Endodermal cell (in vitro differentiated cells): ENCODE measurements at regions not wholly inside any gene's neighbourhood (a gene's known extent, or its start where the extent isn't known, plus 50 kb on each side); places are given as distances from the start of the nearest gene placed in this dataset.

Source experiments
- DNase-seq: peaks from one replicate; pipeline ENCODE4 v3.0.0-alpha.2; 2017
- H3K27ac ChIP-seq: 2 replicates; pipeline ENCODE4 v1.5.1; 2013; ENCODE audit warnings: mild to moderate bottlenecking, low read depth, low read length, moderate library complexity
- H3K27me3 ChIP-seq: 2 replicates; pipeline ENCODE4 v1.6.1; 2013; ENCODE audit warnings: mild to moderate bottlenecking, low read length, moderate library complexity; ENCODE audit not compliant: insufficient read depth, control insufficient read depth, poor library complexity, severe bottlenecking
- H3K36me3 ChIP-seq: 2 replicates; pipeline ENCODE4 v1.7.0; 2013; ENCODE audit warnings: mild to moderate bottlenecking, low read length, moderate library complexity; ENCODE audit not compliant: control insufficient read depth, insufficient read depth
- H3K4me1 ChIP-seq: one replicate; pipeline ENCODE4 v1.7.0; 2013; ENCODE audit warnings: low read length; ENCODE audit not compliant: control insufficient read depth, insufficient read depth
- H3K4me3 ChIP-seq: 2 replicates; pipeline ENCODE4 v1.5.1; 2013; ENCODE audit warnings: mild to moderate bottlenecking, low read length, moderate library complexity
- H3K9ac ChIP-seq: 2 replicates; pipeline ENCODE4 v1.6.1; 2013; ENCODE audit warnings: mild to moderate bottlenecking, low read length, moderate library complexity; ENCODE audit not compliant: poor library complexity, severe bottlenecking; ENCODE audit errors: extremely low read depth
- H3K9me3 ChIP-seq: 2 replicates; pipeline ENCODE4 v1.6.1; 2013; ENCODE audit warnings: mild to moderate bottlenecking, low read length, moderate library complexity; ENCODE audit not compliant: control insufficient read depth
- H3K27ac Mint-ChIP-seq: 2 replicates; pipeline ENCODE4 v1.8.0; 2020; ENCODE audit warnings: mixed read lengths
- H3K27me3 Mint-ChIP-seq: 2 replicates; pipeline ENCODE4 v1.8.0; 2021; ENCODE audit warnings: mild to moderate bottlenecking, mixed read lengths; ENCODE audit not compliant: insufficient read depth
- H3K36me3 Mint-ChIP-seq: 2 replicates; pipeline ENCODE4 v1.8.0; 2020; ENCODE audit warnings: low read depth, mixed read lengths
- H3K4me1 Mint-ChIP-seq: 2 replicates; pipeline ENCODE4 v1.8.0; 2020; ENCODE audit warnings: mixed read lengths
- H3K4me3 Mint-ChIP-seq: 2 replicates; pipeline ENCODE4 v1.8.0; 2020; ENCODE audit warnings: mild to moderate bottlenecking, moderate library complexity, mixed read lengths
- H3K9me3 Mint-ChIP-seq: 2 replicates; pipeline ENCODE4 v1.8.0; 2020; ENCODE audit warnings: mild to moderate bottlenecking, mixed read lengths
- WGBS, 2 experiments: methylation state at CpG; one replicate each; pipeline versions ENCODE4 v1.1.5 to v1.1.7; 2013; ENCODE audit warnings: missing lambda C conversion rate in 2 of 2, mixed read lengths in 1 of 2; ENCODE audit not compliant: insufficient coverage in 1 of 2, insufficient read length in 1 of 2; 5-methylcytosine and 5-hydroxymethylcytosine counted together
- TF ChIP-seq, protein P1 (sequence below): fragments of 200-600 bp; sonication (generic); conservative IDR thresholded peaks from 2 replicates; pipeline ENCODE4 v1.5.0; 2021; ENCODE audit warnings: antibody characterized with exemption, mild to moderate bottlenecking

DNA sequence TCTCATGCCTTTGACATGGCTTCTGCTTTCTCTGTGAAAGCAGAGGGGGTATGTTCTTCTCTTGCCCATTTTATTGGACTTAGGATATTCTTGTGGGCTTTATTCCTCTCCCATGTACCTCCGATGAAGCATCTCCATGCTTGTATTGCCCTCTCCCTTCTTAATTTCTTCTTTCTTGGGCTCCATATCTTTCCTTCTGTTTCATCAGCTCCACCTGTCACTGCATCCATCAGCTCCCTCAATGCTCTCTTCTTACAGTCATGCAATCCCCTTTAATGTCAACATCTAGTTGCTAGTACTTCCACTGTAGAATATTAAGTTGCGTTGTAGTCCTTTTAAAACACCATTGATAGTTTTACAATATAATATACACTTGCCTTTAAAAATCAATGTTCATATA lies 257.6 kb downstream of the GPAT3 start:
- Histone ChIP-seq H3K27ac (no peak overlapping the region), H3K9ac (no peak overlapping the region), H3K27me3 (no peaks in the 10 kb centered on the region), H3K36me3 (no peaks in the 10 kb centered on the region), H3K4me1 (no peaks in the 10 kb centered on the region), H3K4me3 (no peak overlapping the region), H3K9me3 (no peaks in the 10 kb centered on the region)
- Mint-ChIP-seq H3K27me3 (no peaks in the 10 kb centered on the region), H3K4me1 (no peaks in the 10 kb centered on the region), H3K36me3 (no peaks in the 10 kb centered on the region), H3K27ac (no peak overlapping the region), H3K9me3 (no peaks in the 10 kb centered on the region), H3K4me3 (no peak overlapping the region)
- 77 to 100% methylated on average over 1 to 2 of the region's 2 CpGs for WGBS, 2 experiments
- no peak for DNase-seq
- TF ChIP-seq, protein P1, sequence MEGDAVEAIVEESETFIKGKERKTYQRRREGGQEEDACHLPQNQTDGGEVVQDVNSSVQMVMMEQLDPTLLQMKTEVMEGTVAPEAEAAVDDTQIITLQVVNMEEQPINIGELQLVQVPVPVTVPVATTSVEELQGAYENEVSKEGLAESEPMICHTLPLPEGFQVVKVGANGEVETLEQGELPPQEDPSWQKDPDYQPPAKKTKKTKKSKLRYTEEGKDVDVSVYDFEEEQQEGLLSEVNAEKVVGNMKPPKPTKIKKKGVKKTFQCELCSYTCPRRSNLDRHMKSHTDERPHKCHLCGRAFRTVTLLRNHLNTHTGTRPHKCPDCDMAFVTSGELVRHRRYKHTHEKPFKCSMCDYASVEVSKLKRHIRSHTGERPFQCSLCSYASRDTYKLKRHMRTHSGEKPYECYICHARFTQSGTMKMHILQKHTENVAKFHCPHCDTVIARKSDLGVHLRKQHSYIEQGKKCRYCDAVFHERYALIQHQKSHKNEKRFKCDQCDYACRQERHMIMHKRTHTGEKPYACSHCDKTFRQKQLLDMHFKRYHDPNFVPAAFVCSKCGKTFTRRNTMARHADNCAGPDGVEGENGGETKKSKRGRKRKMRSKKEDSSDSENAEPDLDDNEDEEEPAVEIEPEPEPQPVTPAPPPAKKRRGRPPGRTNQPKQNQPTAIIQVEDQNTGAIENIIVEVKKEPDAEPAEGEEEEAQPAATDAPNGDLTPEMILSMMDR = no peak

DNA sequence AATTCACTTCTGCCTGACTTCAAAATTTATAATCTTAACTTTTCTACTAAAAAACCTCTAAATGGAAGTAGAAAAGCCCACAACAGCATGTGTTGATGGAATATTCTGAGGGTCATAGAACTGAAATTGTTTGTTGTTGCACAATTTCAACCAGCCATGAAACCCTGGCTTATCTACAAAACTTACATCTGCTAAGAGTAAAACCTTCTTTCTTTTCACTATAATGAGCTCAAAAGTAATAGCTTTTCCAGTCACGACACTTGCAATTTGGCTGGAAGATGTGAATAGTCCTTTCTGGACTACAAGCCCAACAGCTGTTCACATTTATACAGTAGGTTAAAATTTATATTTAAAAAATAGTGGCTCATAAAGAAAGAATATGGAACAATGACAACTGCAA lies 250.0 kb downstream of the GPAT3 start:
- H3K27me3 Mint-ChIP-seq = peaks cover 2% of the 10 kb centered on the region

DNA sequence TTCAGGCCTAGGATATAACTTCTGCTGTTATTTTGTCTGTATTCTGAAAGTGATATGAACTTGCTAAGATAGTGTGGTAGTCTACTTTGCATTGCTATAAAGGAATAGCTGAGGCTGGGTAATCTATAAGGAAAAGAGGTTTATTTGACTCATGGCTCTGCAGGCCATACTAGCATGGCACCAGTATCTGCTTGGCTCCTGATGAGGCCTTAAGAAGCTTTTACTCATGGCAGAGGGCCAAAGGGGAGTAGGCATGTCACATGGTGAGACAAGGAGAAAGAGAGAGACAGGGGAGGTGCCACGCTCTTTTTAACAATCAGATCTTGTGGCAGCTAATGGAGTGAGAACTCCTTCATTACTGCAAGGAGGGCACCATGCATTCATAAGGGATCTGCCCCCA lies 247.3 kb downstream of the GPAT3 start:
- DNase-seq = no peak
- 82% methylated on average over 1 of the region's 1 CpG; no CpG with 5 or more reads in 1 of the 2 experiments for WGBS, 2 experiments
- TF ChIP-seq, protein P1 = no peak
- Histone ChIP-seq H3K36me3 (no peaks in the 10 kb centered on the region), H3K9ac (no peak overlapping the region), H3K4me1 (no peaks in the 10 kb centered on the region), H3K4me3 (no peak overlapping the region), H3K27me3 (no peaks in the 10 kb centered on the region), H3K9me3 (no peaks in the 10 kb centered on the region), H3K27ac (no peak overlapping the region)
- peaks cover 2% of the 10 kb centered on the region for H3K27me3 Mint-ChIP-seq
- H3K4me3 Mint-ChIP-seq = no peak overlapping the region
- H3K9me3 Mint-ChIP-seq = no peaks in the 10 kb centered on the region
- H3K4me1 Mint-ChIP-seq = peaks cover 35% of the 10 kb centered on the region
- no peaks in the 10 kb centered on the region for H3K36me3 Mint-ChIP-seq
- no peak overlapping the region for H3K27ac Mint-ChIP-seq

More for the DNA sequence above, 250.0 kb downstream of the GPAT3 start:
- TF ChIP-seq, protein P1 = no peak
- Mint-ChIP-seq H3K4me1 (peaks cover 24% of the 10 kb centered on the region), H3K27ac (no peak overlapping the region), H3K4me3 (no peak overlapping the region), H3K9me3 (no peaks in the 10 kb centered on the region), H3K36me3 (no peaks in the 10 kb centered on the region)
- DNase-seq = no peak
- Histone ChIP-seq H3K4me1 (no peaks in the 10 kb centered on the region), H3K9ac (no peak overlapping the region), H3K36me3 (no peaks in the 10 kb centered on the region), H3K27ac (no peak overlapping the region), H3K27me3 (no peaks in the 10 kb centered on the region), H3K4me3 (no peak overlapping the region), H3K9me3 (no peaks in the 10 kb centered on the region)
- WGBS, 2 experiments = 89% methylated on average over 1 of the region's 1 CpG; no CpG with 5 or more reads in 1 of the 2 experiments
